ENCODE measurements at regions not wholly inside any gene's neighbourhood (a gene's known extent, or its start where the extent isn't known, plus 50 kb on each side); places are given as distances from the start of the nearest gene placed in this dataset.

GRCh38 chr5:119811458-119811857 lies 182.1 kb downstream of the FAM170A start:
- H4K20me1 ChIP-seq (ENCODE audit: insufficient read depth, low read length), result no peaks in the 10 kb centered on the region
- no peak overlapping the region for H3K27ac ChIP-seq (ENCODE audit: low read length)
- no peaks in the 10 kb centered on the region for H3K27me3 ChIP-seq (ENCODE audit: insufficient read depth, low read length, poor library complexity)
- no peak overlapping the region for H3K4me3 ChIP-seq (ENCODE audit: low read depth in 1 of 2, low read length in 2 of 2)
- DNase-seq (no peak), ATAC-seq (ENCODE audit: insufficient read depth, low read depth) (no peak)
- no peaks in the 10 kb centered on the region for H3K4me1 ChIP-seq (ENCODE audit: insufficient read depth, low read length)
- peaks cover 21% of the 10 kb centered on the region for H3K9me3 ChIP-seq (ENCODE audit: insufficient read depth, low read length, severe bottlenecking)
- H2AFZ ChIP-seq (ENCODE audit: low read depth, low read length), result no peak overlapping the region
- H3K36me3 ChIP-seq (ENCODE audit: insufficient read depth, low read length), result no peaks in the 10 kb centered on the region
- no peak for TF ChIP-seq CTCF (IDR thresholded peaks at IDR 0.05; ENCODE audit: borderline replicate concordance, extremely low read depth, low read length, poor library complexity, severe bottlenecking)
- no peak for TF ChIP-seq EZH2 (IDR thresholded peaks at IDR 0.05; ENCODE audit: borderline replicate concordance, low read depth, low read length, severe bottlenecking)
- H3K9ac ChIP-seq (ENCODE audit: low read depth, low read length), result no peak overlapping the region
- no peak overlapping the region for H3K4me2 ChIP-seq (ENCODE audit: insufficient read depth, low read length)
- no peaks in the 10 kb centered on the region for H3K79me2 ChIP-seq (ENCODE audit: insufficient read depth, low read length)

- ATAC-seq (ENCODE audit: insufficient read depth, low read depth), result no peak
- H3K79me2 ChIP-seq (ENCODE audit: insufficient read depth, low read length), result no peaks in the 10 kb centered on the region
These were observed 185.3 kb downstream of the FAM170A start for GRCh38 chr5:119814655-119815054.

GRCh38 chr5:119816055-119816454 lies 186.7 kb downstream of the FAM170A start:
- H3K79me2 ChIP-seq (ENCODE audit: insufficient read depth, low read length), result no peaks in the 10 kb centered on the region
- no peak overlapping the region for H3K4me2 ChIP-seq (ENCODE audit: insufficient read depth, low read length)
- ATAC-seq (ENCODE audit: insufficient read depth, low read depth), result no peak
- no peak overlapping the region for H3K27ac ChIP-seq (ENCODE audit: low read length)
- no peaks in the 10 kb centered on the region for H4K20me1 ChIP-seq (ENCODE audit: insufficient read depth, low read length)
- no peaks in the 10 kb centered on the region for H3K27me3 ChIP-seq (ENCODE audit: insufficient read depth, low read length, poor library complexity)
- H3K4me1 ChIP-seq (ENCODE audit: insufficient read depth, low read length), result no peaks in the 10 kb centered on the region
- no peak overlapping the region for H2AFZ ChIP-seq (ENCODE audit: low read depth, low read length)
- no peak overlapping the region for H3K9ac ChIP-seq (ENCODE audit: low read depth, low read length)
- TF ChIP-seq EZH2 (IDR thresholded peaks at IDR 0.05; ENCODE audit: borderline replicate concordance, low read depth, low read length, severe bottlenecking) (no peak), CTCF (IDR thresholded peaks at IDR 0.05; ENCODE audit: borderline replicate concordance, extremely low read depth, low read length, poor library complexity, severe bottlenecking) (no peak)
- no peak for DNase-seq
- H3K9me3 ChIP-seq (ENCODE audit: insufficient read depth, low read length, severe bottlenecking), result no peaks in the 10 kb centered on the region
- H3K36me3 ChIP-seq (ENCODE audit: insufficient read depth, low read length), result no peaks in the 10 kb centered on the region
- no peak overlapping the region for H3K4me3 ChIP-seq (ENCODE audit: low read depth in 1 of 2, low read length in 2 of 2)

More at GRCh38 chr5:119814655-119815054, 185.3 kb downstream of the FAM170A start:
- Histone ChIP-seq H3K9ac (ENCODE audit: low read depth, low read length) (no peak overlapping the region), H3K27ac (ENCODE audit: low read length) (no peak overlapping the region), H3K4me1 (ENCODE audit: insufficient read depth, low read length) (no peaks in the 10 kb centered on the region), H3K4me3 (ENCODE audit: low read depth in 1 of 2, low read length in 2 of 2) (no peak overlapping the region), H3K4me2 (ENCODE audit: insufficient read depth, low read length) (no peak overlapping the region), H2AFZ (ENCODE audit: low read depth, low read length) (peak overlapping the region; percentile 28; the same call in 1 of the 2 replicates), H3K27me3 (ENCODE audit: insufficient read depth, low read length, poor library complexity) (no peaks in the 10 kb centered on the region), H4K20me1 (ENCODE audit: insufficient read depth, low read length) (no peaks in the 10 kb centered on the region), H3K36me3 (ENCODE audit: insufficient read depth, low read length) (no peaks in the 10 kb centered on the region), H3K9me3 (ENCODE audit: insufficient read depth, low read length, severe bottlenecking) (no peaks in the 10 kb centered on the region)
- DNase-seq, result no peak
- TF ChIP-seq CTCF (IDR thresholded peaks at IDR 0.05; ENCODE audit: borderline replicate concordance, extremely low read depth, low read length, poor library complexity, severe bottlenecking) (no peak), EZH2 (IDR thresholded peaks at IDR 0.05; ENCODE audit: borderline replicate concordance, low read depth, low read length, severe bottlenecking) (no peak)

- no peaks in the 10 kb centered on the region for H4K20me1 ChIP-seq (ENCODE audit: insufficient read depth, low read length)
- H3K4me2 ChIP-seq (ENCODE audit: insufficient read depth, low read length), result no peak overlapping the region
- no peak; the same call in 2 of the 3 replicates for ATAC-seq (ENCODE audit: insufficient read depth, low read depth)
- H3K79me2 ChIP-seq (ENCODE audit: insufficient read depth, low read length), result no peaks in the 10 kb centered on the region
- H3K27ac ChIP-seq (ENCODE audit: low read length), result no peak overlapping the region
- TF ChIP-seq CTCF (IDR thresholded peaks at IDR 0.05; ENCODE audit: borderline replicate concordance, extremely low read depth, low read length, poor library complexity, severe bottlenecking) (no peak), EZH2 (IDR thresholded peaks at IDR 0.05; ENCODE audit: borderline replicate concordance, low read depth, low read length, severe bottlenecking) (no peak)
- no peaks in the 10 kb centered on the region for H3K9me3 ChIP-seq (ENCODE audit: insufficient read depth, low read length, severe bottlenecking)
- H2AFZ ChIP-seq (ENCODE audit: low read depth, low read length), result no peak overlapping the region
- H3K9ac ChIP-seq (ENCODE audit: low read depth, low read length), result no peak overlapping the region
- no peak for DNase-seq
- no peak overlapping the region for H3K4me3 ChIP-seq (ENCODE audit: low read depth in 1 of 2, low read length in 2 of 2)
- H3K36me3 ChIP-seq (ENCODE audit: insufficient read depth, low read length), result no peaks in the 10 kb centered on the region
- no peaks in the 10 kb centered on the region for H3K27me3 ChIP-seq (ENCODE audit: insufficient read depth, low read length, poor library complexity)
- H3K4me1 ChIP-seq (ENCODE audit: insufficient read depth, low read length), result no peaks in the 10 kb centered on the region
These were observed 190.7 kb downstream of the FAM170A start for GRCh38 chr5:119820016-119820415.
